Gastroesophageal sphincter (tissue), 3 donors: ENCODE measurements at regions not wholly inside any gene's neighbourhood (a gene's known extent, or its start where the extent isn't known, plus 50 kb on each side); places are given as distances from the start of the nearest gene placed in this dataset.

Source experiments
- CTCF ChIP-seq, 4 experiments: fragments of 200-600 bp in 2 of 4; fragments of 450-650 bp in 2 of 4; sonication (generic) in 1 of 4; IDR thresholded peaks; one replicate each; pipeline ENCODE4 v1.5.1; 2017 to 2019; ENCODE audit warnings: antibody characterized with exemption in 4 of 4, mild to moderate bottlenecking in 2 of 4, moderate library complexity in 2 of 4
- POLR2A ChIP-seq, 2 donors: fragments of 450-650 bp; IDR thresholded peaks; one replicate each; pipeline ENCODE4 v1.6.1; 2017; ENCODE audit warnings: antibody characterized with exemption in 2 of 2, mild to moderate bottlenecking in 2 of 2, moderate library complexity in 1 of 2
- POLR2AphosphoS5 ChIP-seq: sonication (generic); formaldehyde crosslinking; IDR thresholded peaks from one replicate; pipeline ENCODE4 v1.6.1; 2017; ENCODE audit warnings: antibody characterized with exemption

GRCh38 chr7:81608748-81609382, 161.0 kb downstream of the HGF start:
- TF ChIP-seq CTCF (IDR thresholded peaks at IDR 0.05) (no peak), POLR2A (IDR thresholded peaks at IDR 0.05) (no peak), POLR2AphosphoS5 (no peak)
